ENCODE measurements at regions not wholly inside any gene's neighbourhood (a gene's known extent, or its start where the extent isn't known, plus 50 kb on each side); places are given as distances from the start of the nearest gene placed in this dataset.

- no peak for DNase-seq
These were observed 475.0 kb downstream of the RNF144A start for GRCh38 chr2:7392076-7392787.

- DNase-seq, result no peak
These were observed 477.0 kb downstream of the RNF144A start for GRCh38 chr2:7394195-7394594.

GRCh38 chr2:7400628-7401027 lies 483.4 kb downstream of the RNF144A start:
- DNase-seq, result no peak

GRCh38 chr2:7403092-7403775 lies 486.0 kb downstream of the RNF144A start:
- DNase-seq, result no peak

- DNase-seq, result no peak
These were observed 488.9 kb downstream of the RNF144A start for GRCh38 chr2:7405861-7406715.

- DNase-seq, result no peak
These were observed 489.8 kb downstream of the RNF144A start for GRCh38 chr2:7407001-7407400.

- DNase-seq, result no peak
These were observed 490.9 kb downstream of the RNF144A start for GRCh38 chr2:7407906-7408680.

GRCh38 chr2:7411691-7412090 lies 494.5 kb downstream of the RNF144A start:
- no peak for DNase-seq

GRCh38 chr2:7417845-7418742 lies 500.9 kb downstream of the RNF144A start:
- DNase-seq, result peak; percentile 59

- DNase-seq, result no peak
These were observed 502.0 kb downstream of the RNF144A start for GRCh38 chr2:7419186-7419585.

- no peak for DNase-seq
These were observed 502.7 kb downstream of the RNF144A start for GRCh38 chr2:7419814-7420311.

- peak; percentile 18 for DNase-seq
These were observed 503.3 kb downstream of the RNF144A start for GRCh38 chr2:7420530-7420929.

- no peak for DNase-seq
These were observed 507.3 kb downstream of the RNF144A start for GRCh38 chr2:7424481-7424880.

- peak; percentile 82 for DNase-seq
These were observed 510.3 kb downstream of the RNF144A start for GRCh38 chr2:7427293-7428060.

GRCh38 chr2:7428454-7429204 lies 511.4 kb downstream of the RNF144A start:
- no peak for DNase-seq

- peak; percentile 5 for DNase-seq
These were observed 512.5 kb downstream of the RNF144A start for GRCh38 chr2:7429733-7430132.

- no peak for DNase-seq
These were observed 513.2 kb downstream of the RNF144A start for GRCh38 chr2:7430421-7430868.

- DNase-seq, result no peak
These were observed 513.8 kb downstream of the RNF144A start for GRCh38 chr2:7430869-7431641.

- no peak for DNase-seq
These were observed 515.2 kb downstream of the RNF144A start for GRCh38 chr2:7432436-7432835.

Data from NCI-H82 (cell line).